Keratinocyte (primary cell): ENCODE measurements at regions not wholly inside any gene's neighbourhood (a gene's known extent, or its start where the extent isn't known, plus 50 kb on each side); places are given as distances from the start of the nearest gene placed in this dataset.
A peak's percentile ranks its signal among the peaks of the same experiment; 100 is the strongest.

Experiments
- DNase-seq: peaks from one replicate; pipeline ENCODE4 v3.0.0-alpha.2; 2011; ENCODE audit warnings: low read depth, missing footprints, low spot score
- FAIRE-seq: peaks from 2 replicates; lab custom pipeline; 2011; peaks lifted over from hg19 to GRCh38; lab: Jason Lieb, UNC
- H2AFZ ChIP-seq: 2 replicates; pipeline ENCODE4 v1.6.0; 2012; ENCODE audit warnings: low read length, control low read depth, inconsistent platforms; ENCODE audit not compliant: control insufficient read depth
- H3K27ac ChIP-seq: 2 replicates; pipeline ENCODE4 v1.5.1; 2011; ENCODE audit warnings: low read length; ENCODE audit not compliant: control insufficient read depth, insufficient read depth
- H3K27me3 ChIP-seq: 3 replicates; pipeline ENCODE4 v1.6.0; 2011; ENCODE audit warnings: low read length; ENCODE audit not compliant: control insufficient read depth, insufficient read depth; ENCODE audit errors: extremely low read depth
- H3K36me3 ChIP-seq, 2 experiments: 2 replicates in 1 of 2; 3 replicates in 1 of 2; pipeline ENCODE4 v1.5.1; 2011; ENCODE audit warnings: low read length in 2 of 2, mild to moderate bottlenecking in 1 of 2; ENCODE audit not compliant: control insufficient read depth in 2 of 2, insufficient read depth in 2 of 2; ENCODE audit errors: extremely low read depth in 1 of 2
- H3K4me1 ChIP-seq: 3 replicates; pipeline ENCODE4 v1.5.1; 2011; ENCODE audit warnings: low read length; ENCODE audit not compliant: control insufficient read depth, insufficient read depth; ENCODE audit errors: extremely low read depth
- H3K4me2 ChIP-seq: 3 replicates; pipeline ENCODE4 v1.6.0; 2011; ENCODE audit warnings: low read depth, low read length; ENCODE audit not compliant: control insufficient read depth, insufficient read depth; ENCODE audit errors: extremely low read depth
- H3K4me3 ChIP-seq, 3 experiments: fragments of 200-600 bp in 1 of 3; sonication (generic) in 1 of 3; 2 replicates in 2 of 3; 3 replicates in 1 of 3; pipeline ENCODE4 v1.5.1; 2011 to 2016; ENCODE audit warnings: low read length in 3 of 3, mild to moderate bottlenecking in 3 of 3, control low read depth in 2 of 3, inconsistent platforms in 1 of 3, low read depth in 1 of 3, mixed read lengths in 1 of 3, mixed run types in 1 of 3, moderate library complexity in 1 of 3; ENCODE audit not compliant: control insufficient read depth in 2 of 3, insufficient read depth in 2 of 3; ENCODE audit errors: extremely low read depth in 1 of 3
- H3K79me2 ChIP-seq: 2 replicates; pipeline ENCODE4 v1.6.0; 2012; ENCODE audit warnings: low read length; ENCODE audit not compliant: control insufficient read depth, insufficient read depth
- H3K9ac ChIP-seq: 3 replicates; pipeline ENCODE4 v1.6.0; 2011; ENCODE audit warnings: low read length; ENCODE audit not compliant: control insufficient read depth, insufficient read depth; ENCODE audit errors: extremely low read depth
- H3K9me1 ChIP-seq: 3 replicates; pipeline ENCODE4 v1.6.0; 2011; ENCODE audit warnings: low read length; ENCODE audit not compliant: control insufficient read depth, insufficient read depth; ENCODE audit errors: extremely low read depth
- H3K9me3 ChIP-seq: 2 replicates; pipeline ENCODE4 v1.5.1; 2012; ENCODE audit warnings: low read depth, low read length; ENCODE audit not compliant: control insufficient read depth
- H4K20me1 ChIP-seq: 3 replicates; pipeline ENCODE4 v1.6.0; 2011; ENCODE audit warnings: low read length; ENCODE audit not compliant: control insufficient read depth, insufficient read depth; ENCODE audit errors: extremely low read depth
- CTCF ChIP-seq, 3 experiments: IDR thresholded peaks in 1 of 3; conservative IDR thresholded peaks in 1 of 3; optimal IDR thresholded peaks in 1 of 3; 2 replicates in 2 of 3; 3 replicates in 1 of 3; pipeline versions ENCODE3 to v1.5.1; 2011; ENCODE audit warnings: low read length in 3 of 3, mild to moderate bottlenecking in 3 of 3, moderate library complexity in 2 of 3, control low read depth in 1 of 3, inconsistent platforms in 1 of 3; ENCODE audit not compliant: insufficient read depth in 2 of 3; ENCODE audit errors: extremely low read depth in 1 of 3
- EZH2 ChIP-seq: IDR thresholded peaks from one replicate; pipeline ENCODE4 v1.6.1; 2012; ENCODE audit warnings: inconsistent platforms, mild to moderate bottlenecking, low read length, moderate library complexity
- dilution Hi-C: fragments of 300-500 bp; cut with MboI; formaldehyde crosslinking; loops from one replicate; pipeline ENCODE4 v1.7.0; 2020; ENCODE audit warnings: low sequenced_read_pairs; ENCODE audit not compliant: extremely low pct_ligation_motif_present

GRCh38 chr6:130748041-130748440 is 79.2 kb upstream of the SMLR1 start:
- DNase-seq, result no peak

GRCh38 chr6:130749402-130749801 is 77.8 kb upstream of the SMLR1 start:
- dilution Hi-C loops, result no loop called here
- Histone ChIP-seq H3K4me3 (no peak overlapping the region), H3K9me3 (peaks cover 5% of the 10 kb centered on the region), H3K79me2 (no peaks in the 10 kb centered on the region), H3K9me1 (no peaks in the 10 kb centered on the region), H2AFZ (no peak overlapping the region), H3K9ac (no peak overlapping the region), H3K4me1 (no peaks in the 10 kb centered on the region), H3K27ac (no peak overlapping the region), H3K27me3 (no peaks in the 10 kb centered on the region), H4K20me1 (no peaks in the 10 kb centered on the region), H3K4me2 (no peak overlapping the region), H3K36me3 (no peaks in the 10 kb centered on the region)
- DNase-seq (no peak), FAIRE-seq (no peak)
- no peak for TF ChIP-seq EZH2
- peak in 2 of 3 experiments; percentile 10 to 27 for TF ChIP-seq CTCF (optimal IDR thresholded peaks at IDR 0.05 in 1 of 3, IDR thresholded peaks at IDR 0.05 in 1 of 3, conservative IDR thresholded peaks at IDR 0.05 in 1 of 3; ENCODE audit: extremely low read depth in 1 of 3, insufficient read depth in 2 of 3, low read length in 3 of 3)

More at GRCh38 chr6:130748041-130748440, 79.2 kb upstream of the SMLR1 start:
- no peak for FAIRE-seq
- H2AFZ ChIP-seq, result no peak overlapping the region
- no peak overlapping the region for H3K4me2 ChIP-seq
- no peak overlapping the region for H3K9ac ChIP-seq
- H3K36me3 ChIP-seq, result no peaks in the 10 kb centered on the region
- H4K20me1 ChIP-seq, result no peaks in the 10 kb centered on the region
- TF ChIP-seq CTCF (optimal IDR thresholded peaks at IDR 0.05 in 1 of 3, IDR thresholded peaks at IDR 0.05 in 1 of 3, conservative IDR thresholded peaks at IDR 0.05 in 1 of 3; ENCODE audit: extremely low read depth in 1 of 3, insufficient read depth in 2 of 3, low read length in 3 of 3) (no peak), EZH2 (no peak)
- H3K9me1 ChIP-seq, result no peaks in the 10 kb centered on the region
- no peaks in the 10 kb centered on the region for H3K79me2 ChIP-seq
- H3K27ac ChIP-seq, result no peak overlapping the region
- H3K4me1 ChIP-seq, result no peaks in the 10 kb centered on the region
- H3K9me3 ChIP-seq, result peaks cover 5% of the 10 kb centered on the region
- dilution Hi-C loops, result no loop called here
- H3K27me3 ChIP-seq, result no peaks in the 10 kb centered on the region
- no peak overlapping the region for H3K4me3 ChIP-seq
